ENCODE measurements at regions not wholly inside any gene's neighbourhood (a gene's known extent, or its start where the extent isn't known, plus 50 kb on each side); places are given as distances from the start of the nearest gene placed in this dataset.

GRCh38 chr5:71932131-71932654 lies 175.1 kb upstream of the MAP1B start:
- TF ChIP-seq, protein P1, sequence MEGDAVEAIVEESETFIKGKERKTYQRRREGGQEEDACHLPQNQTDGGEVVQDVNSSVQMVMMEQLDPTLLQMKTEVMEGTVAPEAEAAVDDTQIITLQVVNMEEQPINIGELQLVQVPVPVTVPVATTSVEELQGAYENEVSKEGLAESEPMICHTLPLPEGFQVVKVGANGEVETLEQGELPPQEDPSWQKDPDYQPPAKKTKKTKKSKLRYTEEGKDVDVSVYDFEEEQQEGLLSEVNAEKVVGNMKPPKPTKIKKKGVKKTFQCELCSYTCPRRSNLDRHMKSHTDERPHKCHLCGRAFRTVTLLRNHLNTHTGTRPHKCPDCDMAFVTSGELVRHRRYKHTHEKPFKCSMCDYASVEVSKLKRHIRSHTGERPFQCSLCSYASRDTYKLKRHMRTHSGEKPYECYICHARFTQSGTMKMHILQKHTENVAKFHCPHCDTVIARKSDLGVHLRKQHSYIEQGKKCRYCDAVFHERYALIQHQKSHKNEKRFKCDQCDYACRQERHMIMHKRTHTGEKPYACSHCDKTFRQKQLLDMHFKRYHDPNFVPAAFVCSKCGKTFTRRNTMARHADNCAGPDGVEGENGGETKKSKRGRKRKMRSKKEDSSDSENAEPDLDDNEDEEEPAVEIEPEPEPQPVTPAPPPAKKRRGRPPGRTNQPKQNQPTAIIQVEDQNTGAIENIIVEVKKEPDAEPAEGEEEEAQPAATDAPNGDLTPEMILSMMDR (conservative IDR thresholded peaks at IDR 0.05 in 1 of 2, IDR thresholded peaks at IDR 0.05 in 1 of 2; ENCODE audit: low read depth in 1 of 2, low read length in 2 of 2), result no peak
- no peak for TF ChIP-seq EZH2 (IDR thresholded peaks at IDR 0.05; ENCODE audit: low read length, missing control alignments)
